SKM-1 (cell line): ENCODE measurements at regions not wholly inside any gene's neighbourhood (a gene's known extent, or its start where the extent isn't known, plus 50 kb on each side); places are given as distances from the start of the nearest gene placed in this dataset.

ENCODE experiments used
- DNase-seq: peaks from one replicate; lab custom pipeline; 2025; ENCODE audit not compliant: unreplicated experiment; lab: John Stamatoyannopoulos, UW

GRCh38 chr20:24147479-24147878, 158.9 kb upstream of the GGTLC1 start:
- DNase-seq: no peak

- DNase-seq: no peak
These were observed 157.7 kb upstream of the GGTLC1 start for GRCh38 chr20:24146231-24146634.

- DNase-seq: no peak
These were observed 155.8 kb upstream of the GGTLC1 start for GRCh38 chr20:24144371-24144770.

- DNase-seq: no peak
These were observed 152.5 kb upstream of the GGTLC1 start for GRCh38 chr20:24141111-24141510.

GRCh38 chr20:24139846-24140245, 151.3 kb upstream of the GGTLC1 start:
- DNase-seq: no peak

GRCh38 chr20:24138951-24139350, 150.4 kb upstream of the GGTLC1 start:
- no peak for DNase-seq

GRCh38 chr20:24138196-24138857, 149.7 kb upstream of the GGTLC1 start:
- DNase-seq: no peak

GRCh38 chr20:24136659-24137246, 148.2 kb upstream of the GGTLC1 start:
- DNase-seq: no peak

GRCh38 chr20:24135781-24136180, 147.2 kb upstream of the GGTLC1 start:
- no peak for DNase-seq

- no peak for DNase-seq
These were observed 146.4 kb upstream of the GGTLC1 start for GRCh38 chr20:24134930-24135329.

- no peak for DNase-seq
These were observed 145.7 kb upstream of the GGTLC1 start for GRCh38 chr20:24134284-24134683.

GRCh38 chr20:24132246-24132645, 143.7 kb upstream of the GGTLC1 start:
- no peak for DNase-seq

- DNase-seq: no peak
These were observed 143.1 kb upstream of the GGTLC1 start for GRCh38 chr20:24131684-24132083.

- DNase-seq: no peak
These were observed 142.7 kb upstream of the GGTLC1 start for GRCh38 chr20:24131281-24131680.

GRCh38 chr20:24129641-24130040, 141.1 kb upstream of the GGTLC1 start:
- DNase-seq: no peak

GRCh38 chr20:24124951-24125650, 136.5 kb upstream of the GGTLC1 start:
- DNase-seq: no peak

- DNase-seq: no peak
These were observed 135.4 kb upstream of the GGTLC1 start for GRCh38 chr20:24124003-24124402.

GRCh38 chr20:24118441-24119175, 130.0 kb upstream of the GGTLC1 start:
- no peak for DNase-seq

- DNase-seq: no peak
These were observed 129.5 kb upstream of the GGTLC1 start for GRCh38 chr20:24118034-24118433.

- no peak for DNase-seq
These were observed 128.8 kb upstream of the GGTLC1 start for GRCh38 chr20:24117383-24117782.

- no peak for DNase-seq
These were observed 128.0 kb upstream of the GGTLC1 start for GRCh38 chr20:24116611-24117010.

- no peak for DNase-seq
These were observed 123.8 kb upstream of the GGTLC1 start for GRCh38 chr20:24112360-24112759.
